Type B pancreatic cell (in vitro differentiated cells): ENCODE measurements at regions not wholly inside any gene's neighbourhood (a gene's known extent, or its start where the extent isn't known, plus 50 kb on each side); places are given as distances from the start of the nearest gene placed in this dataset.
"Not testable (repeated sequence)": the region's sequence is repeated elsewhere in the genome, so short reads cannot be mapped to it uniquely, and the experiment has no call there.

Experiments used
- DNase-seq: peaks from one replicate; pipeline ENCODE4 v3.0.0; 2021; ENCODE audit warnings: mixed read lengths; ENCODE audit not compliant: unreplicated experiment; ENCODE audit errors: extremely low spot score
- H3K27ac Mint-ChIP-seq: 2 replicates; pipeline ENCODE4 v1.8.0; 2021; ENCODE audit warnings: mild to moderate bottlenecking, mixed read lengths
- H3K27me3 Mint-ChIP-seq: 2 replicates; pipeline ENCODE4 v1.8.0; 2021; ENCODE audit warnings: mixed read lengths
- H3K36me3 Mint-ChIP-seq: 2 replicates; pipeline ENCODE4 v1.8.0; 2021; ENCODE audit warnings: mixed read lengths
- H3K4me1 Mint-ChIP-seq: one replicate; pipeline ENCODE4 v1.8.0; 2021; ENCODE audit warnings: mixed read lengths; ENCODE audit not compliant: unreplicated experiment
- H3K4me3 Mint-ChIP-seq: 2 replicates; pipeline ENCODE4 v1.8.0; 2021; ENCODE audit warnings: mild to moderate bottlenecking, mixed read lengths
- H3K9me3 Mint-ChIP-seq: 2 replicates; pipeline ENCODE4 v1.8.0; 2021; ENCODE audit warnings: mixed read lengths
- CTCF ChIP-seq: fragments of 200-600 bp; sonication (generic); conservative IDR thresholded peaks from 2 replicates; pipeline ENCODE4 v1.5.0; 2021; ENCODE audit warnings: antibody characterized with exemption, mild to moderate bottlenecking

- H3K36me3 Mint-ChIP-seq: peaks cover 5% of the 10 kb centered on the region
- no peaks in the 10 kb centered on the region for H3K27me3 Mint-ChIP-seq
- H3K4me3 Mint-ChIP-seq: no peak overlapping the region
- TF ChIP-seq CTCF: no peak
- H3K9me3 Mint-ChIP-seq: peaks cover 12% of the 10 kb centered on the region
- DNase-seq: no peak
- peaks cover 59% of the 10 kb centered on the region for H3K4me1 Mint-ChIP-seq
- no peak overlapping the region for H3K27ac Mint-ChIP-seq
These were observed 61.5 kb downstream of the RPUSD4 start for GRCh38 chr11:126149759-126150625.

DNA sequence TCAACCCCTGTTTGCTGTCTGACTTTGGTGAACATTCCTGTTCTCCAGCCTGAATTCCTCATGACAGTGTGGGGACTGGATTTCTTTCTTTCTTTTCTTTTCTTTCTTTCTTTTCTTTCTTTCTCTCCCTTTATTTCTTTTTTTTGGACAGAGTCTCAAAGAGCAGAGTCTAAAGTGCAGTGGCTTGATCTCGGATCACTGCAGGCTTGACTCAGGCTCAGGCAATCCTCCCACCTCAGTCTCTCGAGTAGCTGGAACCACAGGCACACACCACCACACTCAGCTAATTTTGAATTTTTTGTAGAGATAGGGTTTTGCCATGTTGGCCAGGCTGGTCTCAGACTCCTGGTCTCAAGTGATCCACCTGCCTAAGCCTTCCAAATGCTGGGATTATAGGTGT, 63.1 kb downstream of the RPUSD4 start:
- H3K27me3 Mint-ChIP-seq: no peaks in the 10 kb centered on the region
- peaks cover 5% of the 10 kb centered on the region for H3K36me3 Mint-ChIP-seq
- no peak for TF ChIP-seq CTCF
- H3K4me1 Mint-ChIP-seq: peaks cover 43% of the 10 kb centered on the region
- H3K27ac Mint-ChIP-seq: peak overlapping the region; percentile 19
- peaks cover 5% of the 10 kb centered on the region for H3K9me3 Mint-ChIP-seq
- H3K4me3 Mint-ChIP-seq: peak overlapping the region; percentile 39
- DNase-seq: no peak

GRCh38 chr11:126147208-126148111, 64.0 kb downstream of the RPUSD4 start:
- Mint-ChIP-seq H3K9me3 (peaks cover 5% of the 10 kb centered on the region), H3K27me3 (no peaks in the 10 kb centered on the region), H3K4me3 (no peak overlapping the region), H3K4me1 (peaks cover 39% of the 10 kb centered on the region), H3K27ac (peak overlapping the region; percentile 19), H3K36me3 (peaks cover 5% of the 10 kb centered on the region)
- no peak for TF ChIP-seq CTCF
- no peak for DNase-seq

- peak overlapping the region; percentile 51 for H3K4me3 Mint-ChIP-seq
- H3K4me1 Mint-ChIP-seq: peaks cover 39% of the 10 kb centered on the region
- TF ChIP-seq CTCF: no peak
- H3K36me3 Mint-ChIP-seq: no peaks in the 10 kb centered on the region
- no peaks in the 10 kb centered on the region for H3K27me3 Mint-ChIP-seq
- DNase-seq: no peak
- H3K27ac Mint-ChIP-seq: peak overlapping the region; percentile 79
- no peaks in the 10 kb centered on the region for H3K9me3 Mint-ChIP-seq
These were observed 64.8 kb downstream of the RPUSD4 start for GRCh38 chr11:126146454-126147192.

GRCh38 chr11:126145954-126146353, 65.5 kb downstream of the RPUSD4 start:
- DNase-seq: no peak
- Mint-ChIP-seq H3K27me3 (no peaks in the 10 kb centered on the region), H3K4me3 (no peak overlapping the region), H3K4me1 (peaks cover 39% of the 10 kb centered on the region), H3K36me3 (no peaks in the 10 kb centered on the region), H3K9me3 (no peaks in the 10 kb centered on the region), H3K27ac (no peak overlapping the region)
- no peak for TF ChIP-seq CTCF

DNA sequence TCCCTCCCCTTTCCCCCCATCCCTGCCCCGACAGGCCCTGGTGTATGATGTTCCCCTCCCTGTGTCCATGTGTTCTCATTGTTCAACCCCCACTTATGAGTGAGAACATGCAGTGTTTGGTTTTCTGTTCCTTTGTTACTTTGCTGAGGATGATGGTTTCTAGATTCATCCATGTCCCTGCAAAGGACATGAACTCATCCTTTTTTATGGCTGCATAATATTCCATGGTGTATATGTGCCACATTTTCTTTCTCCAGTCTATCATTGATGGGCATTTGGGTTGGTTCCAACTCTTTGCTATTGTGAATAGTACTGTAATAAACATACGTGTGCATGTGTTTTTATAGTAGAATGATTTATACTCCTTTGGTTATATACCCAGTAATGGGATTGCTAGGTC, 68.0 kb downstream of the RPUSD4 start:
- not testable (repeated sequence) for H3K27ac Mint-ChIP-seq, H3K9me3 Mint-ChIP-seq, DNase-seq, H3K36me3 Mint-ChIP-seq, H3K27me3 Mint-ChIP-seq, H3K4me3 Mint-ChIP-seq
- peaks cover 42% of the 10 kb centered on the region for H3K4me1 Mint-ChIP-seq
